Neuronal stem cell (in vitro differentiated cells): ENCODE measurements at regions not wholly inside any gene's neighbourhood (a gene's known extent, or its start where the extent isn't known, plus 50 kb on each side); places are given as distances from the start of the nearest gene placed in this dataset.

Source experiments
- DNase-seq: peaks from one replicate; pipeline ENCODE4 v3.0.0-alpha.2; 2013; ENCODE audit warnings: low spot score
- H2AFZ ChIP-seq: one replicate; pipeline ENCODE4 v1.6.1; 2013; ENCODE audit warnings: mild to moderate bottlenecking, low read length, inconsistent platforms
- H2AK5ac ChIP-seq: 2 replicates; pipeline ENCODE4 v1.6.1; 2013; ENCODE audit warnings: low read depth, mild to moderate bottlenecking, inconsistent platforms, low read length, moderate library complexity, mixed read lengths
- H2BK120ac ChIP-seq: 2 replicates; pipeline ENCODE4 v1.6.1; 2013; ENCODE audit warnings: low read depth, mild to moderate bottlenecking, inconsistent platforms, low read length, moderate library complexity, mixed read lengths
- H2BK12ac ChIP-seq: one replicate; pipeline ENCODE4 v1.6.1; 2013; ENCODE audit warnings: low read length, inconsistent platforms
- H2BK15ac ChIP-seq: 2 replicates; pipeline ENCODE4 v1.6.1; 2013; ENCODE audit warnings: mild to moderate bottlenecking, low read length, inconsistent platforms, mixed read lengths
- H2BK5ac ChIP-seq: one replicate; pipeline ENCODE4 v1.6.1; 2013; ENCODE audit warnings: inconsistent platforms, mild to moderate bottlenecking, low read length, moderate library complexity
- H3K14ac ChIP-seq: one replicate; pipeline ENCODE4 v1.6.1; 2013; ENCODE audit warnings: low read length, inconsistent platforms
- H3K18ac ChIP-seq: 2 replicates; pipeline ENCODE4 v1.6.1; 2013; ENCODE audit warnings: low read length, inconsistent platforms
- H3K23ac ChIP-seq: 2 replicates; pipeline ENCODE4 v1.6.1; 2013; ENCODE audit warnings: low read depth, mild to moderate bottlenecking, mixed read lengths, low read length, inconsistent platforms; ENCODE audit not compliant: poor library complexity
- H3K27ac ChIP-seq: replicated peaks from 3 replicates; pipeline ENCODE4 v1.5.1; 2013; ENCODE audit warnings: low read length, inconsistent platforms
- H3K27me3 ChIP-seq, 3 experiments: 2 replicates each; pipeline ENCODE4 v1.6.1; 2013; ENCODE audit warnings: low read length in 3 of 3, mild to moderate bottlenecking in 2 of 3, inconsistent platforms in 1 of 3, low read depth in 1 of 3, mixed read lengths in 1 of 3, moderate library complexity in 1 of 3; ENCODE audit not compliant: control insufficient read depth in 3 of 3, insufficient read depth in 3 of 3
- H3K36me3 ChIP-seq, 2 donors: replicated peaks in 1 of 2; 2 replicates each; pipeline ENCODE4 v1.6.1; 2013; ENCODE audit warnings: low read length in 2 of 2; ENCODE audit not compliant: control insufficient read depth in 2 of 2, insufficient read depth in 2 of 2
- H3K4ac ChIP-seq: 2 replicates; pipeline ENCODE4 v1.6.1; 2013; ENCODE audit warnings: inconsistent platforms, mild to moderate bottlenecking, low read length, moderate library complexity
- H3K4me1 ChIP-seq, 2 donors: 1 replicate in 1 of 2; 2 replicates in 1 of 2; pipeline ENCODE4 v1.6.1; 2013; ENCODE audit warnings: low read length in 2 of 2, low read depth in 1 of 2; ENCODE audit not compliant: control insufficient read depth in 2 of 2, insufficient read depth in 1 of 2
- H3K4me2 ChIP-seq: one replicate; pipeline ENCODE4 v1.6.1; 2013; ENCODE audit warnings: mild to moderate bottlenecking, low read length, inconsistent platforms; ENCODE audit not compliant: insufficient read depth, poor library complexity, severe bottlenecking
- H3K4me3 ChIP-seq, 2 donors: 2 replicates each; pipeline ENCODE4 v1.5.1; 2013; ENCODE audit warnings: low read length in 2 of 2, mild to moderate bottlenecking in 2 of 2, inconsistent platforms in 1 of 2, moderate library complexity in 1 of 2
- H3K79me1 ChIP-seq: one replicate; pipeline ENCODE4 v1.6.1; 2013; ENCODE audit warnings: low read depth, mild to moderate bottlenecking, inconsistent platforms, low read length, moderate library complexity
- H3K9ac ChIP-seq: one replicate; pipeline ENCODE4 v1.6.1; 2013; ENCODE audit warnings: mild to moderate bottlenecking, low read depth, low read length, inconsistent platforms; ENCODE audit not compliant: poor library complexity
- H3K9me3 ChIP-seq, 2 donors: replicated peaks in 1 of 2; 2 replicates each; pipeline versions ENCODE3 to v1.6.1; 2013; ENCODE audit warnings: low read length in 2 of 2, mild to moderate bottlenecking in 2 of 2, inconsistent platforms in 1 of 2, low read depth in 1 of 2, mixed read lengths in 1 of 2, moderate library complexity in 1 of 2; ENCODE audit not compliant: control insufficient read depth in 2 of 2, insufficient read depth in 1 of 2
- H4K8ac ChIP-seq: one replicate; pipeline ENCODE4 v1.6.1; 2013; ENCODE audit warnings: low read depth, mild to moderate bottlenecking, inconsistent platforms, low read length, moderate library complexity
- H4K91ac ChIP-seq: one replicate; pipeline ENCODE4 v1.6.1; 2013; ENCODE audit warnings: low read length, low read depth, mild to moderate bottlenecking, inconsistent platforms; ENCODE audit not compliant: poor library complexity
- WGBS, 2 donors: extraction: QIAGEN DNeasy Blood & Tissue Kit; methylation state at CpG; one replicate each; pipeline ENCODE4 v1.1.7; 2013; ENCODE audit warnings: missing lambda C conversion rate in 2 of 2, mixed read lengths in 1 of 2; ENCODE audit not compliant: insufficient read length in 2 of 2, insufficient replicate concordance in 1 of 2; ENCODE audit errors: extremely low coverage in 2 of 2; 5-methylcytosine and 5-hydroxymethylcytosine counted together

DNA sequence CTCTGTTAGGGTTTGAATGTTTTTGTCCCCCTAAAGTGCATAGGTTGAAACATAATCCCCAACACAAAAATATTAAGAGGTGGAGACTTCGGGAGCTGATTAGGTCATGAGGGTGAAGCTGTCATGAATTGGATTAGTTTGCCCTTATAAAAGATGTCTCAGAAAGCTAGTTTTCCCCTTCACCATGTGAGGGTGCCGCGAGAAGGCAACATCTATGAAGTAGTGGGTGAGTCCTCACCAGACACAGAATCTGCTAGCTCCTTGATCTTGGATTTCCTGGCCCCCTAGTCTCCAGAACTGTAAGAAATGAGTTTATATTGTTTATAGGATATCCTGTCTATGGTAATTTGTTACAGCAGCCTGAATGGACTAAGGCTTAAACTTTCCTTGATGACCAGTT, 301.5 kb upstream of the ATP2B1 start:
- H2AFZ ChIP-seq = no peak overlapping the region

GRCh38 chr12:90008277-90008676, 299.6 kb upstream of the ATP2B1 start:
- Histone ChIP-seq H3K79me1 (no peaks in the 10 kb centered on the region), H2AFZ (no peak overlapping the region)
- no CpG with 5 or more reads among the region's 3 CpGs for WGBS, 2 donors

More for the DNA sequence above, 301.5 kb upstream of the ATP2B1 start:
- no peak overlapping the region for H2BK12ac ChIP-seq
- no peak overlapping the region for H2BK120ac ChIP-seq
- no CpG with 5 or more reads among the region's 3 CpGs for WGBS, 2 donors
- H3K4me2 ChIP-seq = no peak overlapping the region
- no peak overlapping the region for H2BK5ac ChIP-seq
- H3K27me3 ChIP-seq = no peaks in the 10 kb centered on the region
- H4K91ac ChIP-seq = no peak overlapping the region
- no peak overlapping the region for H2AK5ac ChIP-seq
- H3K4ac ChIP-seq = no peak overlapping the region
- no peak for DNase-seq
- H2BK15ac ChIP-seq = no peak overlapping the region
- H3K36me3 ChIP-seq = no peaks in the 10 kb centered on the region
- H3K18ac ChIP-seq = no peak overlapping the region
- H3K14ac ChIP-seq = no peak overlapping the region
- H3K79me1 ChIP-seq = no peaks in the 10 kb centered on the region
- H3K9me3 ChIP-seq = no peaks in the 10 kb centered on the region
- H3K27ac ChIP-seq = no peak overlapping the region
- H3K4me1 ChIP-seq = no peaks in the 10 kb centered on the region
- H4K8ac ChIP-seq = no peak overlapping the region
- no peak overlapping the region for H3K9ac ChIP-seq
- no peak overlapping the region for H3K23ac ChIP-seq
- no peak overlapping the region for H3K4me3 ChIP-seq

GRCh38 chr12:90004319-90005074, 295.9 kb upstream of the ATP2B1 start:
- Histone ChIP-seq H3K36me3 (no peaks in the 10 kb centered on the region), H3K9ac (no peak overlapping the region), H3K79me1 (no peaks in the 10 kb centered on the region), H3K4me3 (no peak overlapping the region), H4K8ac (no peak overlapping the region), H3K27me3 (no peaks in the 10 kb centered on the region), H3K23ac (no peak overlapping the region), H3K4me1 (peaks cover 0 to 2% of the 10 kb centered on the region in 2 donors), H4K91ac (no peak overlapping the region), H3K18ac (no peak overlapping the region), H2BK5ac (no peak overlapping the region), H2AFZ (peak overlapping the region; percentile 1), H2AK5ac (no peak overlapping the region), H2BK12ac (no peak overlapping the region), H3K27ac (no peak overlapping the region), H3K4ac (no peak overlapping the region), H2BK120ac (no peak overlapping the region), H2BK15ac (no peak overlapping the region), H3K4me2 (no peak overlapping the region), H3K14ac (no peak overlapping the region), H3K9me3 (no peaks in the 10 kb centered on the region)
- no peak for DNase-seq
- no CpG with 5 or more reads among the region's 5 CpGs for WGBS, 2 donors

More at GRCh38 chr12:90008277-90008676, 299.6 kb upstream of the ATP2B1 start:
- Histone ChIP-seq H4K8ac (no peak overlapping the region), H3K27me3 (no peaks in the 10 kb centered on the region), H2BK12ac (no peak overlapping the region), H3K4me2 (no peak overlapping the region), H3K14ac (no peak overlapping the region), H2BK15ac (no peak overlapping the region), H2AK5ac (no peak overlapping the region), H3K27ac (no peak overlapping the region), H3K4ac (no peak overlapping the region), H3K4me1 (no peaks in the 10 kb centered on the region), H4K91ac (no peak overlapping the region), H2BK5ac (no peak overlapping the region), H3K18ac (no peak overlapping the region), H2BK120ac (no peak overlapping the region), H3K36me3 (no peaks in the 10 kb centered on the region), H3K23ac (no peak overlapping the region), H3K9me3 (no peaks in the 10 kb centered on the region), H3K4me3 (no peak overlapping the region), H3K9ac (no peak overlapping the region)
- no peak for DNase-seq

- H4K8ac ChIP-seq = no peak overlapping the region
- H4K91ac ChIP-seq = no peak overlapping the region
- H3K79me1 ChIP-seq = no peaks in the 10 kb centered on the region
- no peak overlapping the region for H3K23ac ChIP-seq
- H3K18ac ChIP-seq = no peak overlapping the region
- H3K4ac ChIP-seq = no peak overlapping the region
- H3K27me3 ChIP-seq = no peaks in the 10 kb centered on the region
- no CpG with 5 or more reads among the region's 1 CpG for WGBS, 2 donors
- no peak overlapping the region for H3K27ac ChIP-seq
- no peak overlapping the region for H2BK15ac ChIP-seq
- no peak overlapping the region for H2BK120ac ChIP-seq
- H3K4me1 ChIP-seq = peaks cover 0 to 2% of the 10 kb centered on the region in 2 donors
- no peak for DNase-seq
- H3K9ac ChIP-seq = no peak overlapping the region
- no peak overlapping the region for H2AFZ ChIP-seq
- H3K4me3 ChIP-seq = no peak overlapping the region
- H3K9me3 ChIP-seq = no peaks in the 10 kb centered on the region
- H2BK12ac ChIP-seq = no peak overlapping the region
- H2AK5ac ChIP-seq = no peak overlapping the region
- no peaks in the 10 kb centered on the region for H3K36me3 ChIP-seq
- no peak overlapping the region for H3K14ac ChIP-seq
- no peak overlapping the region for H3K4me2 ChIP-seq
- H2BK5ac ChIP-seq = no peak overlapping the region
These were observed 295.1 kb upstream of the ATP2B1 start for GRCh38 chr12:90003688-90004087.
